GM23338 (cell line): ENCODE measurements at regions not wholly inside any gene's neighbourhood (a gene's known extent, or its start where the extent isn't known, plus 50 kb on each side); places are given as distances from the start of the nearest gene placed in this dataset.
A peak's percentile ranks its signal among the peaks of the same experiment; 100 is the strongest.

Source experiments
- ATAC-seq: fragments of 200-7000 bp; cut with Tn5 transposase; 3 replicates; pipeline ENCODE4 v1.9.1; 2020
- DNase-seq: peaks from one replicate; pipeline ENCODE4 v3.0.0-alpha.2; 2015; ENCODE audit warnings: low spot score
- H2AFZ ChIP-seq: fragments of 200-600 bp; sonication (generic); 2 replicates; pipeline ENCODE4 v1.8.0; 2016; ENCODE audit warnings: antibody characterized with exemption, mild to moderate bottlenecking, moderate library complexity
- H3F3A ChIP-seq: fragments of 200-600 bp; sonication (generic); replicated peaks from 2 replicates; pipeline ENCODE4 v1.8.0; 2017; ENCODE audit warnings: antibody characterized with exemption, mixed run types, low read depth
- H3K27ac ChIP-seq: fragments of 200-600 bp; sonication (generic); 2 replicates; pipeline ENCODE4 v1.6.1; 2016; ENCODE audit warnings: low read depth
- H3K27me3 ChIP-seq: fragments of 200-600 bp; sonication (generic); 2 replicates; pipeline ENCODE4 v1.8.0; 2016; ENCODE audit warnings: mild to moderate bottlenecking, mixed run types, moderate library complexity; ENCODE audit not compliant: insufficient read depth
- H3K36me3 ChIP-seq: fragments of 200-600 bp; sonication (generic); 2 replicates; pipeline ENCODE4 v1.8.0; 2016; ENCODE audit warnings: mild to moderate bottlenecking; ENCODE audit not compliant: insufficient read depth
- H3K4me1 ChIP-seq: fragments of 200-600 bp; sonication (generic); 2 replicates; pipeline ENCODE4 v1.8.0; 2016; ENCODE audit warnings: mild to moderate bottlenecking, moderate library complexity; ENCODE audit not compliant: insufficient read depth
- H3K4me2 ChIP-seq: fragments of 200-600 bp; sonication (generic); 2 replicates; pipeline ENCODE4 v1.7.1; 2017; ENCODE audit warnings: mixed run types
- H3K4me3 ChIP-seq: fragments of 200-600 bp; sonication (generic); 2 replicates; pipeline ENCODE4 v1.6.1; 2016; ENCODE audit warnings: mixed run types
- H3K79me2 ChIP-seq: fragments of 200-600 bp; sonication (generic); replicated peaks from 2 replicates; pipeline ENCODE4 v1.8.0; 2017; ENCODE audit warnings: mild to moderate bottlenecking; ENCODE audit not compliant: insufficient read depth
- H3K9me2 ChIP-seq: fragments of 200-600 bp; sonication (generic); 2 replicates; pipeline ENCODE4 v1.8.0; 2017; ENCODE audit not compliant: insufficient read depth
- H4K20me1 ChIP-seq: fragments of 200-600 bp; sonication (generic); replicated peaks from 2 replicates; pipeline ENCODE4 v1.8.0; 2017; ENCODE audit warnings: mild to moderate bottlenecking; ENCODE audit not compliant: insufficient read depth
- H3K27ac Mint-ChIP-seq: 2 replicates; pipeline ENCODE4 v1.8.0; 2020; ENCODE audit warnings: inconsistent platforms, mild to moderate bottlenecking, moderate library complexity, mixed read lengths
- H3K27me3 Mint-ChIP-seq: 3 replicates; pipeline ENCODE4 v1.8.0; 2022; ENCODE audit warnings: low read depth, mild to moderate bottlenecking, moderate library complexity, mixed read lengths, inconsistent platforms; ENCODE audit not compliant: insufficient read depth, poor library complexity
- H3K36me3 Mint-ChIP-seq: 3 replicates; pipeline ENCODE4 v1.8.0; 2021; ENCODE audit warnings: low read depth, mild to moderate bottlenecking, inconsistent platforms, moderate library complexity, mixed read lengths
- H3K4me1 Mint-ChIP-seq: 3 replicates; pipeline ENCODE4 v1.8.0; 2020; ENCODE audit warnings: mild to moderate bottlenecking, inconsistent platforms, mixed read lengths
- H3K4me3 Mint-ChIP-seq: 3 replicates; pipeline ENCODE4 v1.8.0; 2021; ENCODE audit warnings: moderate library complexity, mild to moderate bottlenecking, inconsistent platforms, mixed read lengths
- H3K9me3 Mint-ChIP-seq: 3 replicates; pipeline ENCODE4 v1.8.0; 2020; ENCODE audit warnings: moderate library complexity, mild to moderate bottlenecking, inconsistent platforms, mixed read lengths
- EZH2 ChIP-seq: fragments of 200-600 bp; sonication (generic); IDR thresholded peaks from one replicate; pipeline ENCODE4 v1.8.0; 2017; ENCODE audit warnings: antibody characterized with exemption, mild to moderate bottlenecking, low read depth; ENCODE audit not compliant: unreplicated experiment
- JUNB ChIP-seq: IDR thresholded peaks from one replicate; pipeline ENCODE4 v1.6.1; 2016; ENCODE audit warnings: antibody characterized with exemption; ENCODE audit not compliant: unreplicated experiment
- NANOG ChIP-seq: IDR thresholded peaks from 2 replicates; pipeline ENCODE4 v1.6.1; 2016; ENCODE audit warnings: antibody characterized with exemption, borderline replicate concordance
- POLR2AphosphoS5 ChIP-seq: IDR thresholded peaks from 2 replicates; pipeline ENCODE4 v1.6.1; 2016; ENCODE audit warnings: antibody characterized with exemption, low read depth
- STAT1 ChIP-seq: IDR thresholded peaks from one replicate; pipeline ENCODE4 v1.6.1; 2016; ENCODE audit warnings: antibody characterized with exemption; ENCODE audit not compliant: unreplicated experiment
- ZNF114 ChIP-seq: fragments of 250-450 bp; sonication (Bioruptor Pico); IDR thresholded peaks from 2 replicates; pipeline ENCODE4 v1.5.0; 2020; ENCODE audit warnings: mild to moderate bottlenecking, moderate library complexity
- ZNF331 ChIP-seq: fragments of 250-450 bp; sonication (Bioruptor Pico); IDR thresholded peaks from 2 replicates; pipeline ENCODE4 v1.5.0; 2020; ENCODE audit warnings: low read depth, mild to moderate bottlenecking, moderate library complexity
- TF ChIP-seq, protein P1 (sequence below): IDR thresholded peaks from one replicate; pipeline ENCODE4 v1.6.1; 2018; ENCODE audit warnings: antibody characterized with exemption; ENCODE audit not compliant: unreplicated experiment

DNA sequence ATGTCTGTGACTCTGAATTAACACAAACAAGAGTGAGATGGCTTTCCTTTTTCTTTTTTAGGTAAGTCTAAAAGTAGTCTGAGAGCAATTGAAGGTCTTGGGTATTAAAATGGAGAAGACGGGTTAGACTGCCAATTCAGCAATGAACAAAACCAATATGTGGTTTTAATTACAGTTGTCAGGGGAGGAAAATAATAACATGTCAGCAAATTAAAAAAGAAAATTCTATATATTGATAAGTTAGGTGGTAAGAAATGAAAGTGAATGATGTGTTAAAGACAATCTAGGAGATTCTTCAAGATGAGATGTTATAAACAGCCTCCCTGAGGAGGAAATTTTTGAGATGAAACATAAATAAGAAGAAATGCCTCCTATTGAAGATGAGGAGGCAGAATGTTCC is 150.6 kb upstream of the HSF2 start:
- no peaks in the 10 kb centered on the region for H3K36me3 ChIP-seq

DNA sequence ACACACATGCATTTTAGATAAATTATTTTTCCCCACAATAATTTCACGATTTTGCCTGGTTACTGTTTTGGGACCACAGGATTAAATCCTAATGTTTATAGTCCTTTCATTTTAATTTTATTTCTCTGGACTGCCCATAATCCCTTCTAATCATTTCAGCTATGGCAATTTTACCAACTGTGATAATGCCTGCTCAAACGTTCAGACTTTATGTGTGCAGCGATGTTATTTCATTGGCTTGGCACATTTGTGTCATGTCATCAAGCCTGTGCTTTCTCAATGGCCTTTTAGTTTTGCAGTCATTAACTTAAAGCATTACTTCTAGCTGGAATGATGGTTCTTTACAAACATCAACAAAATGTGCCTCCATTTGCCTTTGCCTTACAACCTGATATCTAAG is 140.6 kb upstream of the HSF2 start:
- H3K4me1 Mint-ChIP-seq, result peaks cover 6% of the 10 kb centered on the region
- no peaks in the 10 kb centered on the region for H3K27me3 Mint-ChIP-seq
- Histone ChIP-seq H3K79me2 (no peaks in the 10 kb centered on the region), H3K4me2 (no peak overlapping the region), H4K20me1 (no peaks in the 10 kb centered on the region), H3K4me3 (no peak overlapping the region), H3K27me3 (no peaks in the 10 kb centered on the region), H2AFZ (no peak overlapping the region), H3K27ac (no peak overlapping the region), H3F3A (no peaks in the 10 kb centered on the region), H3K4me1 (peaks cover 7% of the 10 kb centered on the region), H3K9me2 (no peaks in the 10 kb centered on the region), H3K36me3 (no peaks in the 10 kb centered on the region)
- ATAC-seq (no peak), DNase-seq (no peak)
- H3K27ac Mint-ChIP-seq, result no peak overlapping the region
- H3K36me3 Mint-ChIP-seq, result no peaks in the 10 kb centered on the region
- no peaks in the 10 kb centered on the region; the same call in 2 of the 3 replicates for H3K9me3 Mint-ChIP-seq
- TF ChIP-seq ZNF331 (CRISPR knock-in tag), result no peak
- no peak for TF ChIP-seq ZNF114
- TF ChIP-seq STAT1, result no peak
- no peak for TF ChIP-seq NANOG
- no peak for TF ChIP-seq EZH2
- H3K4me3 Mint-ChIP-seq, result no peak overlapping the region

More for the DNA sequence above, 150.6 kb upstream of the HSF2 start:
- no peak overlapping the region for H3K27ac Mint-ChIP-seq
- no peak for DNase-seq
- H3K9me3 Mint-ChIP-seq, result peaks cover 21% of the 10 kb centered on the region
- no peak overlapping the region for H3K4me3 Mint-ChIP-seq
- peaks cover 9% of the 10 kb centered on the region for H3K36me3 Mint-ChIP-seq
- no peak overlapping the region for H3K4me3 ChIP-seq
- no peaks in the 10 kb centered on the region; the same call in 2 of the 3 replicates for H3K4me1 Mint-ChIP-seq
- H4K20me1 ChIP-seq, result no peaks in the 10 kb centered on the region
- H3K27me3 ChIP-seq, result no peaks in the 10 kb centered on the region
- H3F3A ChIP-seq, result no peaks in the 10 kb centered on the region
- no peak overlapping the region for H2AFZ ChIP-seq
- H3K27ac ChIP-seq, result no peak overlapping the region
- no peaks in the 10 kb centered on the region for H3K9me2 ChIP-seq
- TF ChIP-seq JUNB (no peak), STAT1 (no peak), ZNF114 (no peak), NANOG (no peak), ZNF331 (CRISPR knock-in tag) (no peak)
- TF ChIP-seq, protein P1, sequence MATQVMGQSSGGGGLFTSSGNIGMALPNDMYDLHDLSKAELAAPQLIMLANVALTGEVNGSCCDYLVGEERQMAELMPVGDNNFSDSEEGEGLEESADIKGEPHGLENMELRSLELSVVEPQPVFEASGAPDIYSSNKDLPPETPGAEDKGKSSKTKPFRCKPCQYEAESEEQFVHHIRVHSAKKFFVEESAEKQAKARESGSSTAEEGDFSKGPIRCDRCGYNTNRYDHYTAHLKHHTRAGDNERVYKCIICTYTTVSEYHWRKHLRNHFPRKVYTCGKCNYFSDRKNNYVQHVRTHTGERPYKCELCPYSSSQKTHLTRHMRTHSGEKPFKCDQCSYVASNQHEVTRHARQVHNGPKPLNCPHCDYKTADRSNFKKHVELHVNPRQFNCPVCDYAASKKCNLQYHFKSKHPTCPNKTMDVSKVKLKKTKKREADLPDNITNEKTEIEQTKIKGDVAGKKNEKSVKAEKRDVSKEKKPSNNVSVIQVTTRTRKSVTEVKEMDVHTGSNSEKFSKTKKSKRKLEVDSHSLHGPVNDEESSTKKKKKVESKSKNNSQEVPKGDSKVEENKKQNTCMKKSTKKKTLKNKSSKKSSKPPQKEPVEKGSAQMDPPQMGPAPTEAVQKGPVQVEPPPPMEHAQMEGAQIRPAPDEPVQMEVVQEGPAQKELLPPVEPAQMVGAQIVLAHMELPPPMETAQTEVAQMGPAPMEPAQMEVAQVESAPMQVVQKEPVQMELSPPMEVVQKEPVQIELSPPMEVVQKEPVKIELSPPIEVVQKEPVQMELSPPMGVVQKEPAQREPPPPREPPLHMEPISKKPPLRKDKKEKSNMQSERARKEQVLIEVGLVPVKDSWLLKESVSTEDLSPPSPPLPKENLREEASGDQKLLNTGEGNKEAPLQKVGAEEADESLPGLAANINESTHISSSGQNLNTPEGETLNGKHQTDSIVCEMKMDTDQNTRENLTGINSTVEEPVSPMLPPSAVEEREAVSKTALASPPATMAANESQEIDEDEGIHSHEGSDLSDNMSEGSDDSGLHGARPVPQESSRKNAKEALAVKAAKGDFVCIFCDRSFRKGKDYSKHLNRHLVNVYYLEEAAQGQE, result no peak
- ATAC-seq, result no peak
- no peak overlapping the region for H3K4me2 ChIP-seq
- peaks cover 2% of the 10 kb centered on the region for H3K27me3 Mint-ChIP-seq
- no peaks in the 10 kb centered on the region for H3K79me2 ChIP-seq
- H3K4me1 ChIP-seq, result no peaks in the 10 kb centered on the region

DNA sequence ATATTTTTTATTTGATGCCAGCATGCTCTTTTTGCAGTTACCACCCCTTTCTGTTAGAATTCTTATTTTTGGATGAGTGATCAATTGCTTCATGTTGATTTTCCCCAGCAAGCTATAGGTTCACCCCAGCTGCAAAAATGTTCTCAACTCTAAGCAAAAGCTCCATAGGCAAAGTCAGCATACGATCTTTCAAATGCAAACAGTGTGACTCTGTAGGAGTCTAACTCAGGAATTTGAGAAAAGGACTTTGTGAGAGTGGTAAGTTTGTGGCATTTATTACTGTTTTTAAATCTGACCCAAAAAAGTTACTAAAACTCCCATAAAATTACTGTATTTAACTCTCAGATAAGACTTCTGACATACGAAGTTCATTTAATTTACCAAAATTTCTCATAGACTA is 134.9 kb upstream of the HSF2 start:
- Histone ChIP-seq H3K9me2 (no peaks in the 10 kb centered on the region), H3K4me1 (peaks cover 14% of the 10 kb centered on the region), H3K4me2 (peak overlapping the region; percentile 21; the same call in 1 of the 2 replicates), H4K20me1 (no peaks in the 10 kb centered on the region), H3K27me3 (no peaks in the 10 kb centered on the region), H3K27ac (no peak overlapping the region), H3K4me3 (0 out of 2 replicates have a peak overlapping the region, but pooled peaks have one; percentile 4), H3K79me2 (no peaks in the 10 kb centered on the region), H2AFZ (no peak overlapping the region), H3K36me3 (no peaks in the 10 kb centered on the region), H3F3A (no peaks in the 10 kb centered on the region)
- TF ChIP-seq POLR2AphosphoS5, result no peak
- DNase-seq (peak; percentile 51), ATAC-seq (peak; percentile 79)
- Mint-ChIP-seq H3K4me1 (peaks cover 14% of the 10 kb centered on the region), H3K4me3 (peak overlapping the region; percentile 33; the same call in 2 of the 3 replicates), H3K9me3 (peaks cover 16% of the 10 kb centered on the region), H3K27ac (no peak overlapping the region), H3K36me3 (peaks cover 16% of the 10 kb centered on the region), H3K27me3 (peaks cover 4% of the 10 kb centered on the region)
